ENCODE measurements at regions not wholly inside any gene's neighbourhood (a gene's known extent, or its start where the extent isn't known, plus 50 kb on each side); places are given as distances from the start of the nearest gene placed in this dataset.

- no peak for TF ChIP-seq ZBTB33 (IDR thresholded peaks at IDR 0.05)
- no peak for TF ChIP-seq FOXA1 (IDR thresholded peaks at IDR 0.05)
- no peak for TF ChIP-seq MAX (IDR thresholded peaks at IDR 0.05)
Measured at GRCh38 chr2:18432999-18433398, 127.5 kb downstream of the RDH14 start (continued).

- 68% methylated on average over 4 of the region's 4 CpGs for WGBS
- no peak for TF ChIP-seq HNF4G (IDR thresholded peaks at IDR 0.05)
- no peak for TF ChIP-seq TAF1 (conservative IDR thresholded peaks at IDR 0.05)
- TF ChIP-seq SP1 (IDR thresholded peaks at IDR 0.05), result no peak
- TF ChIP-seq RAD21 (IDR thresholded peaks at IDR 0.05), result no peak
- TF ChIP-seq FOXA1 (IDR thresholded peaks at IDR 0.05), result no peak
- TF ChIP-seq GABPA (IDR thresholded peaks at IDR 0.05 in 1 of 2, conservative IDR thresholded peaks at IDR 0.05 in 1 of 2), result no peak
- TF ChIP-seq YY1 (IDR thresholded peaks at IDR 0.05), result no peak
- TF ChIP-seq ATF3 (IDR thresholded peaks at IDR 0.05), result no peak
- TF ChIP-seq REST (IDR thresholded peaks at IDR 0.05), result no peak
- no peak for TF ChIP-seq RXRA (IDR thresholded peaks at IDR 0.05)
- no peak for TF ChIP-seq CTCF (IDR thresholded peaks at IDR 0.05; ENCODE audit: low read depth, low read length, missing input control)
- TF ChIP-seq HNF4A (conservative IDR thresholded peaks at IDR 0.05), result no peak
- TF ChIP-seq JUND (IDR thresholded peaks at IDR 0.05), result no peak
- TF ChIP-seq EGR1 (IDR thresholded peaks at IDR 0.05; ENCODE audit: low read depth in 2 of 2), result no peak
- Histone ChIP-seq H3K4me1 (ENCODE audit: control insufficient read depth in 4 of 4, insufficient read depth in 4 of 4, low read length in 3 of 4) (no peaks in the 10 kb centered on the region), H3K27ac (ENCODE audit: low read depth in 1 of 2, low read length in 2 of 2) (no peak overlapping the region), H3K9ac (ENCODE audit: low read depth in 1 of 2, low read length in 2 of 2) (no peak overlapping the region), H3K36me3 (ENCODE audit: control insufficient read depth in 4 of 4, insufficient read depth in 3 of 4, low read depth in 1 of 4, low read length in 3 of 4) (no peaks in the 10 kb centered on the region), H3K27me3 (ENCODE audit: control insufficient read depth in 4 of 4, insufficient read depth in 4 of 4, low read length in 3 of 4) (peaks cover 0 to 2% (median 0%) of the 10 kb centered on the region in 4 donors), H3K9me3 (ENCODE audit: control insufficient read depth in 4 of 4, low read length in 3 of 4) (no peaks in the 10 kb centered on the region), H3K4me3 (ENCODE audit: low read depth in 1 of 3, low read length in 3 of 3) (no peak overlapping the region)
- DNase-seq (ENCODE audit: low spot score), result no peak
Measured at GRCh38 chr2:18430996-18431748, 129.3 kb downstream of the RDH14 start.

Data from liver (tissue), 8 donors.